Astrocyte (in vitro differentiated cells and primary cell): ENCODE measurements at regions not wholly inside any gene's neighbourhood (a gene's known extent, or its start where the extent isn't known, plus 50 kb on each side); places are given as distances from the start of the nearest gene placed in this dataset.
"Not testable (repeated sequence)": the region's sequence is repeated elsewhere in the genome, so short reads cannot be mapped to it uniquely, and the experiment has no call there.

ENCODE experiments used
- DNase-seq: peaks from one replicate; pipeline ENCODE4 v3.0.0-alpha.2; 2010; ENCODE audit warnings: low read depth
- FAIRE-seq: peaks from 2 replicates; lab custom pipeline; 2011; peaks lifted over from hg19 to GRCh38; lab: Jason Lieb, UNC
- H2AFZ ChIP-seq: 2 replicates; pipeline ENCODE4 v1.6.0; 2012; ENCODE audit warnings: low read depth, low read length, inconsistent platforms
- H3K27ac ChIP-seq: 2 replicates; pipeline ENCODE4 v1.5.1; 2011; ENCODE audit warnings: low read depth, low read length, inconsistent platforms
- H3K27me3 ChIP-seq: 2 replicates; pipeline ENCODE4 v1.6.0; 2011; ENCODE audit warnings: low read length, inconsistent platforms; ENCODE audit not compliant: insufficient read depth
- H3K36me3 ChIP-seq: 2 replicates; pipeline ENCODE4 v1.5.1; 2011; ENCODE audit warnings: low read length, inconsistent platforms; ENCODE audit not compliant: insufficient read depth
- H3K4me1 ChIP-seq: 2 replicates; pipeline ENCODE4 v1.5.1; 2011; ENCODE audit warnings: low read length, inconsistent platforms; ENCODE audit not compliant: insufficient read depth
- H3K4me2 ChIP-seq: 2 replicates; pipeline ENCODE4 v1.6.0; 2012; ENCODE audit warnings: low read length, inconsistent platforms
- H3K4me3 ChIP-seq: 2 replicates; pipeline ENCODE4 v1.5.1; 2011; ENCODE audit warnings: low read depth, mild to moderate bottlenecking, low read length, inconsistent platforms; ENCODE audit not compliant: insufficient read depth
- H3K79me2 ChIP-seq: 2 replicates; pipeline ENCODE4 v1.6.0; 2012; ENCODE audit warnings: mild to moderate bottlenecking, low read length, inconsistent platforms; ENCODE audit not compliant: insufficient read depth
- H3K9ac ChIP-seq: 2 replicates; pipeline ENCODE4 v1.6.0; 2012; ENCODE audit warnings: mild to moderate bottlenecking, low read length, inconsistent platforms
- H3K9me3 ChIP-seq: 2 replicates; pipeline ENCODE4 v1.5.1; 2012; ENCODE audit warnings: low read depth, mild to moderate bottlenecking, low read length, inconsistent platforms; ENCODE audit not compliant: insufficient read depth
- H4K20me1 ChIP-seq: 2 replicates; pipeline ENCODE4 v1.6.0; 2012; ENCODE audit warnings: low read length, inconsistent platforms; ENCODE audit not compliant: insufficient read depth
- H3K27ac Mint-ChIP-seq: one replicate; pipeline ENCODE4 v1.8.0; 2021; ENCODE audit warnings: mild to moderate bottlenecking, mixed read lengths; ENCODE audit not compliant: unreplicated experiment
- H3K27me3 Mint-ChIP-seq: one replicate; pipeline ENCODE4 v1.8.0; 2021; ENCODE audit warnings: low read depth, mixed read lengths; ENCODE audit not compliant: unreplicated experiment
- H3K36me3 Mint-ChIP-seq: one replicate; pipeline ENCODE4 v1.8.0; 2021; ENCODE audit warnings: low read depth, mixed read lengths; ENCODE audit not compliant: unreplicated experiment
- H3K4me1 Mint-ChIP-seq: one replicate; pipeline ENCODE4 v1.8.0; 2021; ENCODE audit warnings: low read depth, mixed read lengths; ENCODE audit not compliant: unreplicated experiment
- H3K4me3 Mint-ChIP-seq: one replicate; pipeline ENCODE4 v1.8.0; 2021; ENCODE audit warnings: mild to moderate bottlenecking, moderate library complexity, mixed read lengths; ENCODE audit not compliant: unreplicated experiment
- H3K9me3 Mint-ChIP-seq: one replicate; pipeline ENCODE4 v1.8.0; 2021; ENCODE audit warnings: mild to moderate bottlenecking, mixed read lengths; ENCODE audit not compliant: unreplicated experiment
- CTCF ChIP-seq: IDR thresholded peaks from 2 replicates; pipeline ENCODE4 v1.5.1; 2011; ENCODE audit warnings: low read depth, mild to moderate bottlenecking, inconsistent platforms, low read length, moderate library complexity; ENCODE audit not compliant: insufficient read depth
- EZH2 ChIP-seq: IDR thresholded peaks from 2 replicates; pipeline ENCODE4 v1.6.1; 2012; ENCODE audit warnings: mild to moderate bottlenecking, low read length, inconsistent platforms; ENCODE audit not compliant: insufficient read depth

- Histone ChIP-seq H3K27ac (no peak overlapping the region), H3K79me2 (no peaks in the 10 kb centered on the region), H3K36me3 (no peaks in the 10 kb centered on the region), H3K9me3 (no peaks in the 10 kb centered on the region), H3K4me1 (no peaks in the 10 kb centered on the region), H3K4me3 (no peak overlapping the region), H4K20me1 (no peaks in the 10 kb centered on the region), H2AFZ (no peak overlapping the region), H3K27me3 (no peaks in the 10 kb centered on the region), H3K4me2 (no peak overlapping the region), H3K9ac (no peak overlapping the region)
- FAIRE-seq (no peak), DNase-seq (no peak)
- Mint-ChIP-seq H3K36me3 (no peaks in the 10 kb centered on the region), H3K4me3 (no peak overlapping the region), H3K27me3 (no peaks in the 10 kb centered on the region), H3K4me1 (no peaks in the 10 kb centered on the region), H3K27ac (no peak overlapping the region), H3K9me3 (no peaks in the 10 kb centered on the region)
- no peak for TF ChIP-seq CTCF
- no peak for TF ChIP-seq EZH2
Measured at GRCh38 chr9:115466756-115467155, 348.8 kb upstream of the TNC start.

DNA sequence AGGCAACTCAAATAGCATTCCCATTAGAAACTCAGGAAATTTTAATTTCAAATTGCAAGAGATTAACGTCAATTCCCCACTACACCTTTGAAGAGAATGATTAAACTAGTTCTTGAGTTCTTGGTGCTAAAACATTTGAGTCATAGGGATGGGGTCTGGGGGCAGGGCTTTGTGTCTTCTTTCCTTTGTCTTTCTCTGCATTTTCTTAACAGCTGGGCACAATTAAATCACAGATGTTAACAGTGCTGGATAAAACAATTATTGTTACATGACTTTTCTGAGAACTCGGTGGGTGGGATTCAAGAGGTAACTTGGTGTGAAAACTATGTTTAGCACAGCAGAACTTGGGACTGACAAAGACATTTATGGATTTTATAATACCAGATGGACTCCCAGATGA, 351.9 kb upstream of the TNC start:
- TF ChIP-seq CTCF = no peak
- TF ChIP-seq EZH2 = no peak

DNA sequence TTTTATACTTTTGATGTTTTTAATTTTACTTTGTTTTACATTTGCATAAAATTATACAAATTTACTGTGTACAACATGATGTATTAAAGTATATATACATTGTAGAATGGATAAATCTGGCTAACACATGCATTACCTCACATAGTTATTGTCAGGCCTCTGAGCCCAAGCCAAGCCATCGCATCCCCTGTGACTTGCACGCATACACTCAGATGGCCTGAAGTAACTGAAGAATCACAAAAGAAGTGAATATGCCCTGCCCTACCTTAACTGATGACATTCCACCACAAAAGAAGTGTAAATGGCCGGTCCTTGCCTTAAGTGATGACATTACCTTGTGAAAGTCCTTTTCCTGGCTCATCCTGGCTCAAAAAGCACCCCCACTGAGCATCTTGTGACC, 355.1 kb upstream of the TNC start:
- not testable (repeated sequence) for H3K27ac Mint-ChIP-seq, H3K4me1 Mint-ChIP-seq, H3K4me1 ChIP-seq, DNase-seq, H3K9me3 ChIP-seq, H3K79me2 ChIP-seq, H3K36me3 Mint-ChIP-seq, FAIRE-seq, H3K27ac ChIP-seq, H3K36me3 ChIP-seq, H3K9ac ChIP-seq, H3K4me3 ChIP-seq, H3K4me2 ChIP-seq, H3K27me3 ChIP-seq, H4K20me1 ChIP-seq, H3K4me3 Mint-ChIP-seq, H2AFZ ChIP-seq, H3K9me3 Mint-ChIP-seq
- peaks cover 33% of the 10 kb centered on the region for H3K27me3 Mint-ChIP-seq

More for the DNA sequence above, 351.9 kb upstream of the TNC start:
- Histone ChIP-seq H3K27me3 (no peaks in the 10 kb centered on the region), H3K9ac (no peak overlapping the region), H3K27ac (no peak overlapping the region), H3K36me3 (no peaks in the 10 kb centered on the region), H3K9me3 (no peaks in the 10 kb centered on the region), H3K79me2 (no peaks in the 10 kb centered on the region), H3K4me2 (no peak overlapping the region), H4K20me1 (no peaks in the 10 kb centered on the region), H3K4me3 (no peak overlapping the region), H2AFZ (no peak overlapping the region), H3K4me1 (no peaks in the 10 kb centered on the region)
- Mint-ChIP-seq H3K4me3 (no peak overlapping the region), H3K9me3 (no peaks in the 10 kb centered on the region), H3K36me3 (no peaks in the 10 kb centered on the region), H3K4me1 (no peaks in the 10 kb centered on the region), H3K27ac (no peak overlapping the region), H3K27me3 (peaks cover 15% of the 10 kb centered on the region)
- FAIRE-seq (no peak), DNase-seq (no peak)
